ENCODE measurements at regions not wholly inside any gene's neighbourhood (a gene's known extent, or its start where the extent isn't known, plus 50 kb on each side); places are given as distances from the start of the nearest gene placed in this dataset.

DNA sequence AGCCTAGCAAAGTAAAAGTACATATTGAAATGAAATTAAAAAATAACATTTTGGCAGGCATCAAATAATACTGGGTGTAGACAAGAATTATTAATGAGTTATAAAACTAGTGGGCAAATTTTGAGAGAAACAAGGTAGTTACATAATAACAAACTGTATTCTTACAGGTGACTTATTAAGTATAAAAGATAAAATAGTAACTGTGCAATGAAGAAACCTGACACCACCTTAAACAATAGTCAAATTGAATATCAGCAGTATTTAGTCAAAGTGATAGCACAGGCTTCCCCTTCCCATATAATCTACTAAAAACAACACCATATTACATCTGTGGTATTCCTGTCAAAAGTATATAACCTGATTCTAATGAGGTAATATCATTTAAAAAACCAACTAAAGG is 1099.8 kb upstream of the CRIM1 start:
- TF ChIP-seq EZH2 (IDR thresholded peaks at IDR 0.05; ENCODE audit: low read length, unreplicated experiment) (no peak), EZH2phosphoT487 (IDR thresholded peaks at IDR 0.05; ENCODE audit: borderline replicate concordance, low read length) (no peak)
- TF ChIP-seq, protein P1, sequence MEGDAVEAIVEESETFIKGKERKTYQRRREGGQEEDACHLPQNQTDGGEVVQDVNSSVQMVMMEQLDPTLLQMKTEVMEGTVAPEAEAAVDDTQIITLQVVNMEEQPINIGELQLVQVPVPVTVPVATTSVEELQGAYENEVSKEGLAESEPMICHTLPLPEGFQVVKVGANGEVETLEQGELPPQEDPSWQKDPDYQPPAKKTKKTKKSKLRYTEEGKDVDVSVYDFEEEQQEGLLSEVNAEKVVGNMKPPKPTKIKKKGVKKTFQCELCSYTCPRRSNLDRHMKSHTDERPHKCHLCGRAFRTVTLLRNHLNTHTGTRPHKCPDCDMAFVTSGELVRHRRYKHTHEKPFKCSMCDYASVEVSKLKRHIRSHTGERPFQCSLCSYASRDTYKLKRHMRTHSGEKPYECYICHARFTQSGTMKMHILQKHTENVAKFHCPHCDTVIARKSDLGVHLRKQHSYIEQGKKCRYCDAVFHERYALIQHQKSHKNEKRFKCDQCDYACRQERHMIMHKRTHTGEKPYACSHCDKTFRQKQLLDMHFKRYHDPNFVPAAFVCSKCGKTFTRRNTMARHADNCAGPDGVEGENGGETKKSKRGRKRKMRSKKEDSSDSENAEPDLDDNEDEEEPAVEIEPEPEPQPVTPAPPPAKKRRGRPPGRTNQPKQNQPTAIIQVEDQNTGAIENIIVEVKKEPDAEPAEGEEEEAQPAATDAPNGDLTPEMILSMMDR (conservative IDR thresholded peaks at IDR 0.05; ENCODE audit: low read depth, low read length): no peak
- CTCF ChIA-PET: no interaction called here
- intact Hi-C loops (cut with micrococcal nuclease): no loop called here

DNA sequence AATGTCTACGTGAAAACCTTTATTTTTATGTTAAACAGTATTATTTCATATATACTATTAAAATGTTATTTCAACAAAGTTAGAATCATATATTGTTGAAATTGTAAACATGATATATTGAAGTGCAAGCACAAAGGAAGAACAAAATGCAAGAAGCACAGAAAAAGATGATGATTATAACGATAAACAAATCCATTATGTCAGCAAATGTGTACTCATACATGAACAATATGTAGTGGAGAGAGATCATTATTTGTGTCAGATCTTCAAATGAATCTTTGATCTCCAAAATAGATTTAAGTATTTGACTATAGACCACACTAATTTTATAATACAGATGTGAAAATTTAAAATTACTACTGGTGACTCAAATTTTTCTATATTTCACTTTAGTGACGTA is 1104.4 kb upstream of the CRIM1 start:
- no peak overlapping the region for H3K4me2 ChIP-seq (ENCODE audit: low read length)
- no peaks in the 10 kb centered on the region for H3K79me2 ChIP-seq (ENCODE audit: low read length)
- POLR2A ChIA-PET (ENCODE audit: unreplicated experiment): no interaction called here
- H3K9me2 ChIP-seq (replicated peaks; ENCODE audit: low read length): no peaks in the 10 kb centered on the region
- no peak overlapping the region for H3K9ac ChIP-seq (ENCODE audit: low read length)
- TF ChIP-seq, protein P1 (conservative IDR thresholded peaks at IDR 0.05; ENCODE audit: low read depth, low read length): no peak
- TF ChIP-seq EZH2 (IDR thresholded peaks at IDR 0.05; ENCODE audit: low read length, unreplicated experiment) (no peak), EZH2phosphoT487 (IDR thresholded peaks at IDR 0.05; ENCODE audit: borderline replicate concordance, low read length) (no peak)
- no peaks in the 10 kb centered on the region for H3K36me3 ChIP-seq (ENCODE audit: low read depth, low read length)
- no peak overlapping the region for H3K4me3 ChIP-seq (ENCODE audit: low read length)
- no peaks in the 10 kb centered on the region for H3F3A ChIP-seq (ENCODE audit: low read length, unreplicated experiment)
- no peaks in the 10 kb centered on the region for H3K4me1 ChIP-seq (ENCODE audit: insufficient read depth, low read length)
- intact Hi-C loops (cut with micrococcal nuclease): no loop called here
- no peak overlapping the region for H2AFZ ChIP-seq (ENCODE audit: low read length)
- H3K27me3 ChIP-seq (ENCODE audit: low read length): no peaks in the 10 kb centered on the region
- BruUV-seq (replicated peaks): no TSS peak
- DNase-seq (no peak), ATAC-seq (no peak)
- CTCF ChIA-PET: no interaction called here
- no peaks in the 10 kb centered on the region for H3K9me3 ChIP-seq (ENCODE audit: low read length)
- no peaks in the 10 kb centered on the region for H4K20me1 ChIP-seq (ENCODE audit: low read length)
- no peak overlapping the region for H3K27ac ChIP-seq (ENCODE audit: low read length)

More for the DNA sequence above, 1099.8 kb upstream of the CRIM1 start:
- Histone ChIP-seq H3K9ac (ENCODE audit: low read length) (no peak overlapping the region), H3K4me1 (ENCODE audit: insufficient read depth, low read length) (no peaks in the 10 kb centered on the region), H3K27me3 (ENCODE audit: low read length) (no peaks in the 10 kb centered on the region), H4K20me1 (ENCODE audit: low read length) (no peaks in the 10 kb centered on the region), H3K4me2 (ENCODE audit: low read length) (no peak overlapping the region), H3F3A (ENCODE audit: low read length, unreplicated experiment) (no peaks in the 10 kb centered on the region), H2AFZ (ENCODE audit: low read length) (no peak overlapping the region), H3K79me2 (ENCODE audit: low read length) (no peaks in the 10 kb centered on the region), H3K4me3 (ENCODE audit: low read length) (no peak overlapping the region), H3K9me3 (ENCODE audit: low read length) (no peaks in the 10 kb centered on the region), H3K27ac (ENCODE audit: low read length) (no peak overlapping the region), H3K9me2 (replicated peaks; ENCODE audit: low read length) (no peaks in the 10 kb centered on the region), H3K36me3 (ENCODE audit: low read depth, low read length) (no peaks in the 10 kb centered on the region)
- ATAC-seq: no peak
- no TSS peak for BruUV-seq (replicated peaks)
- POLR2A ChIA-PET (ENCODE audit: unreplicated experiment): no interaction called here
- DNase-seq: no peak

DNA sequence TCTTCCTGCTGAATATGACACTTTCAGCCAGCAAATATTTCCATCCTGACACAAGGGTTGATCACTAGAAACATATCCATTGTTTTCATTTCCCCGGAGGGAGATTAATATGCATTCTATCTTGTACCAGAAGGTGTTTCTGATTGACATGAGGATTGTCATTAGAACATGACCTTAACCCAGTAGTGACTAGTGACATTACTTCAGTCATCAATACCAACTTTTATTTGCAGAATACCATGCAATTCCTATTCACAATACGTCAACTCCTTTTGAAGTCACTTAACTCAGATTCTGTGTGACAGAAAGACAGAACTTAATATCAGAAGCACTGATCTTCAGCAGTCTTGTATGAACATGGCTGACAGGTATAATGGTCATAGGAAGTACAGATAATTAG is 1108.9 kb upstream of the CRIM1 start:
- Histone ChIP-seq H3K9me3 (ENCODE audit: low read length) (peaks cover 8% of the 10 kb centered on the region; the same call in 1 of the 2 replicates), H3K36me3 (ENCODE audit: low read depth, low read length) (no peaks in the 10 kb centered on the region), H3F3A (ENCODE audit: low read length, unreplicated experiment) (no peaks in the 10 kb centered on the region), H2AFZ (ENCODE audit: low read length) (no peak overlapping the region), H4K20me1 (ENCODE audit: low read length) (no peaks in the 10 kb centered on the region), H3K9ac (ENCODE audit: low read length) (no peak overlapping the region), H3K27ac (ENCODE audit: low read length) (no peak overlapping the region), H3K4me1 (ENCODE audit: insufficient read depth, low read length) (no peaks in the 10 kb centered on the region), H3K4me3 (ENCODE audit: low read length) (no peak overlapping the region), H3K4me2 (ENCODE audit: low read length) (no peak overlapping the region), H3K9me2 (replicated peaks; ENCODE audit: low read length) (no peaks in the 10 kb centered on the region), H3K27me3 (ENCODE audit: low read length) (no peaks in the 10 kb centered on the region), H3K79me2 (ENCODE audit: low read length) (no peaks in the 10 kb centered on the region)
- intact Hi-C loops (cut with micrococcal nuclease): no loop called here
- ATAC-seq (no peak), DNase-seq (no peak)
- POLR2A ChIA-PET (ENCODE audit: unreplicated experiment): no interaction called here
- CTCF ChIA-PET: no interaction called here
- no peak for TF ChIP-seq EZH2phosphoT487 (IDR thresholded peaks at IDR 0.05; ENCODE audit: borderline replicate concordance, low read length)
- BruUV-seq (replicated peaks): no TSS peak
